IPS-18a (cell line): ENCODE measurements at regions not wholly inside any gene's neighbourhood (a gene's known extent, or its start where the extent isn't known, plus 50 kb on each side); places are given as distances from the start of the nearest gene placed in this dataset.

ENCODE experiments used
- H3K27ac ChIP-seq: one replicate; pipeline ENCODE4 v1.5.1; 2013; ENCODE audit warnings: low read length
- H3K27me3 ChIP-seq: one replicate; pipeline ENCODE4 v1.6.1; 2013; ENCODE audit warnings: mild to moderate bottlenecking, low read length; ENCODE audit not compliant: control insufficient read depth, insufficient read depth
- H3K36me3 ChIP-seq: one replicate; pipeline ENCODE4 v1.6.1; 2013; ENCODE audit warnings: low read depth, low read length; ENCODE audit not compliant: control insufficient read depth
- H3K4me1 ChIP-seq: one replicate; pipeline ENCODE4 v1.6.1; 2013; ENCODE audit warnings: low read depth, low read length; ENCODE audit not compliant: control insufficient read depth
- H3K4me3 ChIP-seq: one replicate; pipeline ENCODE4 v1.5.1; 2013; ENCODE audit warnings: low read length
- H3K9ac ChIP-seq: one replicate; pipeline ENCODE4 v1.6.1; 2013; ENCODE audit warnings: mild to moderate bottlenecking, low read length, moderate library complexity
- H3K9me3 ChIP-seq: one replicate; pipeline ENCODE4 v1.6.1; 2013; ENCODE audit warnings: low read depth, low read length; ENCODE audit not compliant: control insufficient read depth

DNA sequence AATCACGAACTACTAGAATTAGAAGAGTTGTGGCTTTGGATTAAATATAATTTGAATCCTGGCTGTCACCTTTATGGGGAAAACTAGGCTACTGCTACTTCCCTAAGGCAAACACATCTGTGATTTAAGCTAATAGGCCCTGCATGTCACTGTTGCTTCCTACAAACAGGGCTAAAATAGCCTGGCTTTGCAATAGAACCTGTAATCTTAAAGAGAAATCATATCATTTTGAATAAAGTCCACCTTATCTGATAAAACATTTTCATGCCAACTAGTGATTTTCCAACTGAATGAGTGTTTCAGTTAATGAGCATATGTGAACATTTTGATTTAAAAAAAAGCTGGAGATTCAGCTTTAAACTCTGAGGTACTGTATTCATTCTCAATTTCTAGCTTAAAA, 208.0 kb downstream of the GPR37 start:
- Histone ChIP-seq H3K9me3 (no peaks in the 10 kb centered on the region), H3K9ac (no peak overlapping the region), H3K27me3 (no peaks in the 10 kb centered on the region), H3K36me3 (no peaks in the 10 kb centered on the region), H3K27ac (no peak overlapping the region), H3K4me3 (no peak overlapping the region), H3K4me1 (no peaks in the 10 kb centered on the region)

DNA sequence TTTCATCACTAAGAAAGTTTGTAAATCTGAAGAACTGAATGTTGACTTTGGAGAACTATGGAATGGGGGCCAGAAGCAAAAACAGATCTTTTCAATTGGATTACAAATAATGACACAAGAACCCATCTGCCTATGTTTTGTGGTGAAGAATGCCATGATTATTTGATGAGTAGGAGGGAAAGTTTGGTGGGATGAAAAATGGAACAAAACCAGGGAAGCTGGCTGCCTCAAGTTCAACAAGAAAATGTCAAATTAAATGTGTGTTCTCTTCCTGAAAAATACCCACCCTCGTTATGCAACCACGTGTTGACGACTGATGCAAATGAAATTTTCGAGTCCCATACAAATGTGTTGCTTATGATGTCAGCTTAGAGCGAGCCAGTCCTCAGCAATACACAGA, 208.5 kb downstream of the GPR37 start:
- no peak overlapping the region for H3K9ac ChIP-seq
- H3K4me3 ChIP-seq: no peak overlapping the region
- H3K27me3 ChIP-seq: no peaks in the 10 kb centered on the region
- no peaks in the 10 kb centered on the region for H3K36me3 ChIP-seq
- no peaks in the 10 kb centered on the region for H3K4me1 ChIP-seq
- H3K27ac ChIP-seq: no peak overlapping the region
- no peaks in the 10 kb centered on the region for H3K9me3 ChIP-seq

DNA sequence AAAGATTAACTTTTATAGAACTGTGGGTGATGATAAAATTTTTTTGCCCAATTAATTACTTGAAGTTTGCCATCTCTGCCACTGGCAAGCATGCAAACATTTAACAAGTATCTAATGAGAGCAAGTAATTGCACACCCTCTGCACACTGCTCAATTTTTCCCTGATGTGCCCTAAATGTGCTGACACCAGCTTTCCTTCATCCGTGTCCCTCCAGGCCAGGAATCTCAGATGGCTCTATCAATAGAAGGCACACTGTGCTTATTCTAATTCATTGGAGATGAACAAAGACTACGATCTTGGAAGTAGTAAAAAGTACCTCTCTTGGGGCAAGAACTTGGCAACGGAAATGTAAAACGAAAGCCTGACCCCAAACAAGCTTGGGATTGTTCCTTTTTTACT, 212.1 kb downstream of the GPR37 start:
- no peaks in the 10 kb centered on the region for H3K4me1 ChIP-seq
- no peak overlapping the region for H3K27ac ChIP-seq
- H3K9ac ChIP-seq: no peak overlapping the region
- H3K36me3 ChIP-seq: no peaks in the 10 kb centered on the region
- H3K27me3 ChIP-seq: no peaks in the 10 kb centered on the region
- H3K4me3 ChIP-seq: no peak overlapping the region
- H3K9me3 ChIP-seq: no peaks in the 10 kb centered on the region

DNA sequence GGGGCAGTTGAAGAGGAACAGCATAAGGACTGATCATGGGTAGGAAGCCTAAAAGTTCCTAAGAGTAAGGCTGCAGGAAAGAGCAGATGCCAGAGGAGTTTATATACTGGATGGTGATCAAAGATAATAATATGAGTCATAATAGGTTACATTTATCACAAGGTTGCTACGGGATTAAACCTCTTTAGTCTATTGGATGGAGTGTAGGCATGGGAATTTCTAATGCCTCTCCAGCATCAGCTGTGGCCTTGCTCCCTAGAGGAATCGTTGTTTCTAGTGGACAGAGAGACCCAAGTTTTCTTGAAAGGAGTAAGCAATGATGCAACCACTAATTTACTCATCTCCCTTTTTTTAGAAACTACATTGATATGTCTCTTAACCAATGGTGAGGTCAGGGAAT, 213.4 kb downstream of the GPR37 start:
- H3K4me3 ChIP-seq: no peak overlapping the region
- no peaks in the 10 kb centered on the region for H3K4me1 ChIP-seq
- no peak overlapping the region for H3K9ac ChIP-seq
- no peaks in the 10 kb centered on the region for H3K9me3 ChIP-seq
- no peaks in the 10 kb centered on the region for H3K36me3 ChIP-seq
- no peak overlapping the region for H3K27ac ChIP-seq
- H3K27me3 ChIP-seq: no peaks in the 10 kb centered on the region

DNA sequence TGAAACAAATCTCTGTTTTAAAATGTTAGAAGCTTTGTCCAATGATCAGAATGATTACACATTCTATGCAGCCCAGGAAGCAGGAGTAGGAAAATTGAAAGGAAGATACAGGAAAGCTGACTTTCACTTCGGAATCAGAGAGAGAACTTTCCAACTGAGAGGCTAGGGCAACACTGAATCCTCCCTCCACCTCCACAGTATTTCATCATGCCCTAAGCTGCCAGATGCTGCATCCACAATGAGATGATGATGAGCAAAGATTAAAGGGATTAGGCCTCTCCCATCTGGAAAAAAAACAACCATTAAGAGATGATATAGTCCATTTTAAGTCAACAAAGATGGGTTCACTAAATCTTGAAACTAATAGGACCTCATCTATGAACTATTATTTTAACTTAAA, 215.6 kb downstream of the GPR37 start:
- H3K4me3 ChIP-seq: no peak overlapping the region

DNA sequence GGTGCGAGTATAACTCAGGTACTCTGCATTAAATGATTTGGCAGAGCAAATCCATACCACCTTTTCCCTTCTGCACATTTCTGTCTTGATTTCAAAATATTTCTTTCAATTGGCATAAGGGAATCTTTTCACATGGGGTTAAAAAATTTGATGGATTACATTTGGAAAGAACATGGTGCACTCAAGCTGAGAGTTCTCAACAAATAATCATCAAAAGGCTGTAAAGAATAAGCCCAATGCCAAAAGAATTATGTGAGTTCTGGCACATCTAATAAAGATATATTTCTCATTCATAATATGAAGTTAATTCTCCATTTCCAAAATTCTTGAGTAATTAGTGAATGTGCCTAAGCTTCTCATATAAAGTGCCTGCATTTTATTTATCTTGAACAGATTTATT, 223.1 kb downstream of the GPR37 start:
- Histone ChIP-seq H3K27me3 (no peaks in the 10 kb centered on the region), H3K9me3 (no peaks in the 10 kb centered on the region), H3K4me3 (no peak overlapping the region), H3K4me1 (no peaks in the 10 kb centered on the region), H3K36me3 (no peaks in the 10 kb centered on the region), H3K9ac (no peak overlapping the region), H3K27ac (no peak overlapping the region)

More for the DNA sequence above, 215.6 kb downstream of the GPR37 start:
- Histone ChIP-seq H3K36me3 (no peaks in the 10 kb centered on the region), H3K9me3 (no peaks in the 10 kb centered on the region), H3K27ac (no peak overlapping the region), H3K4me1 (no peaks in the 10 kb centered on the region), H3K27me3 (no peaks in the 10 kb centered on the region), H3K9ac (no peak overlapping the region)

DNA sequence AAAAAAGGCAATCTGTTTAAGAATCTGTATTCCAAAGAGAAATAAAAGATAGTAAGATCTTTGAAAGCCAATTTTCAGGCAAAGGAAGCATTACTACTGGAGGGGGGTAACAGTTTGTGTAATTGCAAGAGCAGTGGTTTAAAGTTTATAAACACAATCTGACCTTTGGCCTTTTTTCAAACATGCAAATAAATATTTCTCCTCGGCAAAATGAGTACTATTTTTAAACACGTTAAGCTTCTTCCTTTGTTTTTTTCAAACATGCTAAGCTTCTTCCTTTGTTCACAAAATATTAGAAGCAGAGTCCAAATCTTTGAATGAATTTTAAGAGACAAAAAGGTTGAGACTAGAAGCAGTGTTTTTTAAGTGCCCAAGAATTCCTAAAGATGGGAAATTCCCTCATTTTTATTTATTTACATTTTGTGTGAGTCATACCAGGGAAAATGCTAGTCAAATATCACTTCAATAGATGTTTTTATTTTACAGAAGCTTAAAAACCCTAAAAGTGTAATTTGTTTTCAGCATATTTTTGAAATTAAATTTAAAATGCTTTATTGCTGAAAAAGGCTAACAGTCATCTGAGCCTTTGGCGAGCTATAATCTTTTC, 229.3 kb downstream of the GPR37 start:
- H3K9ac ChIP-seq: no peak overlapping the region
- H3K27me3 ChIP-seq: no peaks in the 10 kb centered on the region
- H3K27ac ChIP-seq: no peak overlapping the region
- H3K36me3 ChIP-seq: no peaks in the 10 kb centered on the region
- no peak overlapping the region for H3K4me3 ChIP-seq
- H3K4me1 ChIP-seq: no peaks in the 10 kb centered on the region
- no peaks in the 10 kb centered on the region for H3K9me3 ChIP-seq

DNA sequence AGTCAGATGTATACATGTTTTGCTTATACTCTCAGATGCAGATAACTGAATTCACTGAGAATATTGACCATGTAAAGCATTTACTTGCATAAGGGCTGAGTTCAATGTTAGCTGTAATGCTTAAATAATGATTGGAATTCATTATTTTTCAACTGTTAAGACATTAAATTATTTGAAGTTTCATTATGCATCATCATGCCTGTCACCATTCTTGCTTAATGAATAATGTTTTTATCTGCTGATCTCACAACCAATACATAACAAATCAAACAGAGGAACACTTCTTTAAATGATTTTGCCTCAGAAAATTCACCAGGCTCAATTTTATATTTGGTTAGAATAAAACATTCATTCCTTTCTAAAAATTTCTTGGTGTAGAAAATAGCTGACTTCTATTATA, 233.4 kb downstream of the GPR37 start:
- Histone ChIP-seq H3K36me3 (no peaks in the 10 kb centered on the region), H3K27ac (no peak overlapping the region), H3K9ac (no peak overlapping the region), H3K9me3 (peaks cover 10% of the 10 kb centered on the region), H3K4me3 (no peak overlapping the region), H3K4me1 (no peaks in the 10 kb centered on the region), H3K27me3 (no peaks in the 10 kb centered on the region)

DNA sequence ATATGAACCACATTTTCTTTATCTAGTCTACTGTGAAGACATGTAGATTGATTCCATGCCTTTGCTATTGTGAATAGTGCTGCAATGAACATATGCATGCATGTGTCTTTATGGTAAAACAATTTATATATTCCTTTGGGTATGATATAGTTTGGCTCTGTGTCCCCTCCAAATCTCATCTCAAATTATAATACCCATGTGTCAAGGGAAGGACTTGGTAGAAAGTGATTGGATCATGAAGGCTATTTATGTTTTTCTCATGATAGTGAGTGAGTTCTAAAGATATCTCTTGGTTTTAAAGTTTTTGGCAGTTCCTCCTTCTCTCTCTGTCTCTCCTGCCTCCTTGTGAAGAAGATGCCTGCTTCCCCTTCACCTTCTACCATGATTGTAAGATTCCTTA, 248.7 kb downstream of the GPR37 start:
- Histone ChIP-seq H3K27me3 (no peaks in the 10 kb centered on the region), H3K9me3 (no peaks in the 10 kb centered on the region), H3K9ac (no peak overlapping the region), H3K27ac (no peak overlapping the region), H3K4me1 (no peaks in the 10 kb centered on the region), H3K36me3 (no peaks in the 10 kb centered on the region), H3K4me3 (no peak overlapping the region)

DNA sequence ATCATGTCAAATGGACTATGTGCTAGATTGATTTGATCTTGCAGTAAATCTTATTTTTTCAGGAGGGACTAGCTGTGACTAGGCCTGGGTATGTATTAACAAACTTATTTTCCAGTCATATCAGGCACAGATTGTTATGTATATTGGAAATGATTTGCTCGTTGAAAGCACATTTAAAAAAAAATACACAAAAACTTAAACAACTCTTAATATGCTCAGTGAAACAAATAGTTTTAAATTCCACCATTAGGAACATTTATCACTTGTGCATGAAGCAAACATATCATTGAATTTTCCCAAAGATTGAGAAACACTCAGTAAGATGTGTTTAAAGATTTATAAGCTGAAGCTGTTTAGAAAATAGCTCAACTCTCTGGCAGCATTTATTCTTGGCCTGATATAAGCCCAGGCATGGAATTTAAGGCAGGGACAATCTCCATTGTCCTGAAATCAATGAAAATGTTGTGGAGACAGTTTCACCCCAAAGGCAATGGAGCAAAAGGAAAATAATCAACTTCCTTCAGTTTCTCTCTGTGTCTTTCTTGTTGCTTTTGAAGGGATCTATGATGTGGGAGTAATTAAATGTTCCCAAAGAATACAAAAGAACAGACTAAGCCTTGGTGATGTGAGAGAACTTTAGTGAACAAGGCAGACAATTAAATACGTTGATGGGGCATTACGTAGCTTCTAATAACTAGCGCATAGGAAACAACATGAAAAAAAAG, 250.3 kb downstream of the GPR37 start:
- Histone ChIP-seq H3K4me3 (no peak overlapping the region), H3K36me3 (no peaks in the 10 kb centered on the region), H3K4me1 (no peaks in the 10 kb centered on the region), H3K9me3 (no peaks in the 10 kb centered on the region), H3K27ac (no peak overlapping the region), H3K9ac (no peak overlapping the region), H3K27me3 (no peaks in the 10 kb centered on the region)

DNA sequence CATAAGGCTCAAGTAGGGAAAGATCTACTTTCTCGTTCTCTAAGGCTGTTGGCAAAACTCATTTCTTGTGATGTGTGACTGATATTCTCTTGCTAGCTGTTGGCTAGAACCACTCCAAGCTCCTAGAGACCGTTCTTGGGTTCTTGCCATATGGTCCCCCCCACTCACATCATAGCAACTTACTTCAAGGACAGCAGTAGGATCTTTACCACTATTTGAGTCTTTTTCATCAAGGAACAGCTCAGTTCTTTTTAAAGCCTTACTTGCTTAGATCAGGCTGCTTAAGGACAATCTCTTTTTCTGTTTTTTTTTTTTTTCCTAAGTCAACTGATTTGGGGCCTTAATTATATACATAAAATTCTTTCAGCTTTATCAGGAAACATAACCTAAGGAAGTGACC, 251.1 kb downstream of the GPR37 start:
- no peaks in the 10 kb centered on the region for H3K27me3 ChIP-seq
- H3K4me3 ChIP-seq: no peak overlapping the region
- no peak overlapping the region for H3K27ac ChIP-seq
- H3K9ac ChIP-seq: no peak overlapping the region
- H3K4me1 ChIP-seq: no peaks in the 10 kb centered on the region
- no peaks in the 10 kb centered on the region for H3K36me3 ChIP-seq
- no peaks in the 10 kb centered on the region for H3K9me3 ChIP-seq

DNA sequence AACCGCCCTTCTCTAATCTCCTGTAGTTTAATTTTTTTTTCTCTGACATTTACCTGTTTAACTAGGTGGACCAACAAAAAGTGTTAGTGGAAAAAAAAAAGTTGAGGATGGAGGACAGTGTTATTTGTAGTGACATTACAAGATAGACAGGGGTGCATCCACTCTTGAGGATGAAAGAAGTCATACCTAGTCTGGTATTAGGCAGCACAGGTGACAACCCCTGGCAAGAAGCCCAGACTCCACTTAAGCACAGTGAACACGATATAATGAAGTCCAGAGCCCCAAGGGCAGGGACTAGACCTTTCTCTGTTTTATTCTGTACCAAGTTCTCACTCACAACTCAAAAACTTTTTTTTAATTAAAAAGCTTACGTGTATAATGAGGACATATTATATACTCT, 268.4 kb downstream of the GPR37 start:
- no peaks in the 10 kb centered on the region for H3K4me1 ChIP-seq

More for the DNA sequence above, 268.4 kb downstream of the GPR37 start:
- H3K4me3 ChIP-seq: no peak overlapping the region
- H3K9ac ChIP-seq: no peak overlapping the region
- H3K9me3 ChIP-seq: no peaks in the 10 kb centered on the region
- H3K27ac ChIP-seq: no peak overlapping the region
- no peaks in the 10 kb centered on the region for H3K27me3 ChIP-seq
- H3K36me3 ChIP-seq: no peaks in the 10 kb centered on the region
